HepG2 (cell line): ENCODE measurements at regions not wholly inside any gene's neighbourhood (a gene's known extent, or its start where the extent isn't known, plus 50 kb on each side); places are given as distances from the start of the nearest gene placed in this dataset.

Source experiments
- ATAC-seq: fragments of 200-7000 bp; cut with Tn5 transposase; 3 replicates; pipeline ENCODE4 v1.9.1; 2020; ENCODE audit warnings: mild to moderate bottlenecking, moderate library complexity
- BruUV-seq: library from RNA; stranded (reverse); fragments of 400-500 nt; replicated peaks from 2 replicates; lab custom pipeline; 2021; lab: Mats Ljungman, UMichigan
- CTCF ChIA-PET: fragments of 300-600 bp; formaldehyde crosslinking; extraction: SDS; loops from one replicate; lab custom pipeline; 2021; ENCODE audit warnings: low total read pairs, inconsistent platforms, low intra/inter-chr PET ratio; lab: Yijun Ruan, JAX
- POLR2A ChIA-PET: fragments of 350-600 bp; sonication (Branson Sonifier 250); formaldehyde crosslinking; loops from one replicate; lab custom pipeline; 2020; ENCODE audit warnings: antibody characterized with exemption, inconsistent platforms; lab: Yijun Ruan, JAX
- DNase-seq: peaks from one replicate; pipeline ENCODE4 v3.0.0-alpha.2; 2015; ENCODE audit warnings: low spot score
- FAIRE-seq: peaks from 3 replicates; lab custom pipeline; 2011; peaks lifted over from hg19 to GRCh38; lab: Jason Lieb, UNC
- H2AFZ ChIP-seq: one replicate; pipeline ENCODE4 v1.6.1; 2011; ENCODE audit warnings: low read length, inconsistent platforms
- H3K27ac ChIP-seq: fragments of 300-600 bp; 3 replicates; pipeline ENCODE4 v1.8.0; 2011; ENCODE audit warnings: mixed run types, mild to moderate bottlenecking, mixed read lengths, low read length, inconsistent platforms; ENCODE audit not compliant: insufficient read depth; ENCODE audit errors: extremely low read length
- H3K27me3 ChIP-seq, 2 experiments: fragments of 200-600 bp in 1 of 2; 2 replicates in 1 of 2; 3 replicates in 1 of 2; pipeline versions ENCODE4 v1.6.0 to v1.8.0; 2011; ENCODE audit warnings: low read length in 2 of 2, mild to moderate bottlenecking in 2 of 2, moderate library complexity in 2 of 2, inconsistent platforms in 1 of 2; ENCODE audit not compliant: insufficient read depth in 2 of 2, control insufficient read depth in 1 of 2
- H3K36me3 ChIP-seq, 2 experiments: fragments of 200-600 bp in 1 of 2; replicated peaks in 1 of 2; 2 replicates in 1 of 2; 3 replicates in 1 of 2; pipeline versions ENCODE4 v1.5.1 to v1.8.0; 2011; ENCODE audit warnings: low read length in 2 of 2, inconsistent platforms in 1 of 2; ENCODE audit not compliant: insufficient read depth in 2 of 2, control insufficient read depth in 1 of 2
- H3K4me1 ChIP-seq: 2 replicates; pipeline ENCODE4 v1.5.1; 2012; ENCODE audit warnings: low read length, inconsistent platforms; ENCODE audit not compliant: insufficient read depth
- H3K4me2 ChIP-seq: 2 replicates; pipeline ENCODE4 v1.6.0; 2011; ENCODE audit warnings: low read depth, low read length, inconsistent platforms
- H3K4me3 ChIP-seq, 3 experiments: fragments of 200-600 bp in 1 of 3; sonication (generic), shearing (Covaris generic) in 1 of 3; replicated peaks in 1 of 3; 2 replicates each; pipeline ENCODE4 v1.5.1; 2011 to 2016; ENCODE audit warnings: low read length in 3 of 3, inconsistent platforms in 2 of 3, low read depth in 2 of 3, mild to moderate bottlenecking in 2 of 3, control low read depth in 1 of 3, mixed read lengths in 1 of 3; ENCODE audit not compliant: insufficient read depth in 1 of 3
- H3K79me2 ChIP-seq: one replicate; pipeline ENCODE4 v1.6.1; 2011; ENCODE audit warnings: low read length, inconsistent platforms; ENCODE audit not compliant: insufficient read depth
- H3K9ac ChIP-seq: 2 replicates; pipeline ENCODE4 v1.6.0; 2011; ENCODE audit warnings: mild to moderate bottlenecking, low read depth, low read length, inconsistent platforms; ENCODE audit not compliant: insufficient read depth
- H3K9me3 ChIP-seq: 2 replicates; pipeline ENCODE4 v1.5.1; 2012; ENCODE audit warnings: mild to moderate bottlenecking, low read length
- H4K20me1 ChIP-seq: 2 replicates; pipeline ENCODE4 v1.6.0; 2011; ENCODE audit warnings: inconsistent platforms, mild to moderate bottlenecking, low read length, moderate library complexity; ENCODE audit not compliant: insufficient read depth
- E2F2 ChIP-seq: sonication (generic); formaldehyde crosslinking; IDR thresholded peaks from 2 replicates; pipeline ENCODE4 v1.4.0; 2020; ENCODE audit warnings: missing genetic modification reagents, borderline replicate concordance
- RXRA ChIP-seq: sonication (generic); formaldehyde crosslinking; IDR thresholded peaks from 2 replicates; pipeline ENCODE4 v1.5.1; 2020; ENCODE audit warnings: missing genetic modification reagents
- ZNF44 ChIP-seq: sonication (generic); formaldehyde crosslinking; IDR thresholded peaks from 2 replicates; pipeline ENCODE4 v1.5.1; 2020; ENCODE audit warnings: mild to moderate bottlenecking, missing genetic modification reagents
- WGBS: methylation state at CpG from one replicate; pipeline ENCODE4 v1.1.6; 2017; ENCODE audit warnings: low lambda C conversion rate; 5-methylcytosine and 5-hydroxymethylcytosine counted together
- in situ Hi-C: cut with HindIII; loops from 2 replicates; pipeline ENCODE4 v1.10.0; 2017; ENCODE audit warnings: low pct_unique_long_range_greater_than_20kb; ENCODE audit not compliant: extremely low pct_ligation_motif_present
- intact Hi-C: fragments of 100-400 bp; cut with micrococcal nuclease; formaldehyde crosslinking; loops from one replicate; pipeline ENCODE4 v1.10.0; 2022; ENCODE audit not compliant: unreplicated experiment
- TF ChIP-seq, protein P1 (sequence below): sonication (generic); formaldehyde crosslinking; IDR thresholded peaks from 2 replicates; pipeline ENCODE4 v1.4.0; 2020; ENCODE audit warnings: missing genetic modification reagents
- TF ChIP-seq, protein P2 (sequence below): sonication (generic); formaldehyde crosslinking; IDR thresholded peaks from 2 replicates; pipeline ENCODE4 v1.5.1; 2020; ENCODE audit warnings: mild to moderate bottlenecking, missing genetic modification reagents, borderline replicate concordance

DNA sequence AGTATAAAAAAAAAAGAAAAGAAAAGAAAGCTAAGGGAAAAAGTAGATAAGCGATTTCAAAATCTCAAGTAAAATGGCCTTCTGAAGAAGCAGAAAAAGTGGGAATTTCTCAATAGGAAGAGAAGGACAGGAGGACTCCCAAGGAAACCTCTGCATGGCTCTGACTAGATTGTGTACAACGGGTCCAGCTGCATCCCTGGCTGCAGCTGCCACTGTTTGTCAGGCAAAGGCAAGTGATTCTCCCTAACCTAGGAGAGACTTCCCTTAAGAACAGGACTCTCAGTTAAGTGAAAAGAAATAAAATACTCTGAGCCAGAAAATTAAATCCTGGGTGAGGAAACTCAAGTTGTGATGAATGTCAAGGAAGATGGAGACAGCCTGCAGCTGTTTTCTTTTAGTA, 298.6 kb upstream of the KIAA1217 start:
- BruUV-seq = no TSS peak
- no peak overlapping the region for H2AFZ ChIP-seq
- H4K20me1 ChIP-seq = no peaks in the 10 kb centered on the region
- ChIA-PET POLR2A (no interaction called here), CTCF (no interaction called here)
- H3K4me2 ChIP-seq = no peak overlapping the region
- no peaks in the 10 kb centered on the region for H3K27me3 ChIP-seq
- H3K4me3 ChIP-seq = no peak overlapping the region
- FAIRE-seq (no peak), ATAC-seq (no peak), DNase-seq (no peak)
- H3K36me3 ChIP-seq = no peaks in the 10 kb centered on the region
- TF ChIP-seq, protein P1, sequence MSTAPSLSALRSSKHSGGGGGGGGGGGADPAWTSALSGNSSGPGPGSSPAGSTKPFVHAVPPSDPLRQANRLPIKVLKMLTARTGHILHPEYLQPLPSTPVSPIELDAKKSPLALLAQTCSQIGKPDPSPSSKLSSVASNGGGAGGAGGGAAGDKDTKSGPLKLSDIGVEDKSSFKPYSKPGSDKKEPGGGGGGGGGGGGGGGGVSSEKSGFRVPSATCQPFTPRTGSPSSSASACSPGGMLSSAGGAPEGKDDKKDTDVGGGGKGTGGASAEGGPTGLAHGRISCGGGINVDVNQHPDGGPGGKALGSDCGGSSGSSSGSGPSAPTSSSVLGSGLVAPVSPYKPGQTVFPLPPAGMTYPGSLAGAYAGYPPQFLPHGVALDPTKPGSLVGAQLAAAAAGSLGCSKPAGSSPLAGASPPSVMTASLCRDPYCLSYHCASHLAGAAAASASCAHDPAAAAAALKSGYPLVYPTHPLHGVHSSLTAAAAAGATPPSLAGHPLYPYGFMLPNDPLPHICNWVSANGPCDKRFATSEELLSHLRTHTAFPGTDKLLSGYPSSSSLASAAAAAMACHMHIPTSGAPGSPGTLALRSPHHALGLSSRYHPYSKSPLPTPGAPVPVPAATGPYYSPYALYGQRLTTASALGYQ (CRISPR knock-in tag) = no peak
- TF ChIP-seq, protein P2, sequence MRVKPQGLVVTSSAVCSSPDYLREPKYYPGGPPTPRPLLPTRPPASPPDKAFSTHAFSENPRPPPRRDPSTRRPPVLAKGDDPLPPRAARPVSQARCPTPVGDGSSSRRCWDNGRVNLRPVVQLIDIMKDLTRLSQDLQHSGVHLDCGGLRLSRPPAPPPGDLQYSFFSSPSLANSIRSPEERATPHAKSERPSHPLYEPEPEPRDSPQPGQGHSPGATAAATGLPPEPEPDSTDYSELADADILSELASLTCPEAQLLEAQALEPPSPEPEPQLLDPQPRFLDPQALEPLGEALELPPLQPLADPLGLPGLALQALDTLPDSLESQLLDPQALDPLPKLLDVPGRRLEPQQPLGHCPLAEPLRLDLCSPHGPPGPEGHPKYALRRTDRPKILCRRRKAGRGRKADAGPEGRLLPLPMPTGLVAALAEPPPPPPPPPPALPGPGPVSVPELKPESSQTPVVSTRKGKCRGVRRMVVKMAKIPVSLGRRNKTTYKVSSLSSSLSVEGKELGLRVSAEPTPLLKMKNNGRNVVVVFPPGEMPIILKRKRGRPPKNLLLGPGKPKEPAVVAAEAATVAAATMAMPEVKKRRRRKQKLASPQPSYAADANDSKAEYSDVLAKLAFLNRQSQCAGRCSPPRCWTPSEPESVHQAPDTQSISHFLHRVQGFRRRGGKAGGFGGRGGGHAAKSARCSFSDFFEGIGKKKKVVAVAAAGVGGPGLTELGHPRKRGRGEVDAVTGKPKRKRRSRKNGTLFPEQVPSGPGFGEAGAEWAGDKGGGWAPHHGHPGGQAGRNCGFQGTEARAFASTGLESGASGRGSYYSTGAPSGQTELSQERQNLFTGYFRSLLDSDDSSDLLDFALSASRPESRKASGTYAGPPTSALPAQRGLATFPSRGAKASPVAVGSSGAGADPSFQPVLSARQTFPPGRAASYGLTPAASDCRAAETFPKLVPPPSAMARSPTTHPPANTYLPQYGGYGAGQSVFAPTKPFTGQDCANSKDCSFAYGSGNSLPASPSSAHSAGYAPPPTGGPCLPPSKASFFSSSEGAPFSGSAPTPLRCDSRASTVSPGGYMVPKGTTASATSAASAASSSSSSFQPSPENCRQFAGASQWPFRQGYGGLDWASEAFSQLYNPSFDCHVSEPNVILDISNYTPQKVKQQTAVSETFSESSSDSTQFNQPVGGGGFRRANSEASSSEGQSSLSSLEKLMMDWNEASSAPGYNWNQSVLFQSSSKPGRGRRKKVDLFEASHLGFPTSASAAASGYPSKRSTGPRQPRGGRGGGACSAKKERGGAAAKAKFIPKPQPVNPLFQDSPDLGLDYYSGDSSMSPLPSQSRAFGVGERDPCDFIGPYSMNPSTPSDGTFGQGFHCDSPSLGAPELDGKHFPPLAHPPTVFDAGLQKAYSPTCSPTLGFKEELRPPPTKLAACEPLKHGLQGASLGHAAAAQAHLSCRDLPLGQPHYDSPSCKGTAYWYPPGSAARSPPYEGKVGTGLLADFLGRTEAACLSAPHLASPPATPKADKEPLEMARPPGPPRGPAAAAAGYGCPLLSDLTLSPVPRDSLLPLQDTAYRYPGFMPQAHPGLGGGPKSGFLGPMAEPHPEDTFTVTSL (CRISPR knock-in tag) = no peak
- no peak for TF ChIP-seq RXRA (CRISPR knock-in tag)
- no peak for TF ChIP-seq ZNF44 (CRISPR knock-in tag)
- no peak for TF ChIP-seq E2F2 (CRISPR knock-in tag)
- H3K4me1 ChIP-seq = no peaks in the 10 kb centered on the region
- H3K9me3 ChIP-seq = no peaks in the 10 kb centered on the region
- WGBS = 5% methylated on average over 2 of the region's 2 CpGs
- H3K27ac ChIP-seq = no peak overlapping the region
- intact Hi-C loops (no loop called here), in situ Hi-C loops (no loop called here)
- H3K9ac ChIP-seq = no peak overlapping the region
- no peaks in the 10 kb centered on the region for H3K79me2 ChIP-seq
